ENCODE measurements at regions not wholly inside any gene's neighbourhood (a gene's known extent, or its start where the extent isn't known, plus 50 kb on each side); places are given as distances from the start of the nearest gene placed in this dataset.
"Not testable (repeated sequence)": the region's sequence is repeated elsewhere in the genome, so short reads cannot be mapped to it uniquely, and the experiment has no call there.

GRCh38 chr10:129207297-129207696, 259.7 kb upstream of the MGMT start:
- no peak overlapping the region for H3K4me3 ChIP-seq (ENCODE audit: low read length)
- TF ChIP-seq CTCF (IDR thresholded peaks at IDR 0.05; ENCODE audit: insufficient read depth, low read depth, low read length, missing control alignments), result no peak
- DNase-seq (ENCODE audit: low read depth), result no peak

- DNase-seq (ENCODE audit: low read depth), result no peak
- H3K4me3 ChIP-seq (ENCODE audit: low read length), result no peak overlapping the region
- TF ChIP-seq CTCF (IDR thresholded peaks at IDR 0.05; ENCODE audit: insufficient read depth, low read depth, low read length, missing control alignments), result no peak
Observed at GRCh38 chr10:129210876-129211275, 256.2 kb upstream of the MGMT start.

GRCh38 chr10:129213256-129213655, 253.8 kb upstream of the MGMT start:
- no peak for TF ChIP-seq CTCF (IDR thresholded peaks at IDR 0.05; ENCODE audit: insufficient read depth, low read depth, low read length, missing control alignments)
- no peak overlapping the region for H3K4me3 ChIP-seq (ENCODE audit: low read length)
- DNase-seq (ENCODE audit: low read depth), result no peak

GRCh38 chr10:129213996-129214395, 253.0 kb upstream of the MGMT start:
- not testable (repeated sequence) for DNase-seq (ENCODE audit: low read depth); H3K4me3 ChIP-seq (ENCODE audit: low read length)

- no peak overlapping the region for H3K4me3 ChIP-seq (ENCODE audit: low read length)
- no peak for TF ChIP-seq CTCF (IDR thresholded peaks at IDR 0.05; ENCODE audit: insufficient read depth, low read depth, low read length, missing control alignments)
- DNase-seq (ENCODE audit: low read depth), result no peak
Observed at GRCh38 chr10:129219364-129219763, 247.7 kb upstream of the MGMT start.

- TF ChIP-seq CTCF (IDR thresholded peaks at IDR 0.05; ENCODE audit: insufficient read depth, low read depth, low read length, missing control alignments), result no peak
- no peak for DNase-seq (ENCODE audit: low read depth)
- no peak overlapping the region for H3K4me3 ChIP-seq (ENCODE audit: low read length)
Observed at GRCh38 chr10:129222436-129222835, 244.6 kb upstream of the MGMT start.

- no peak for DNase-seq (ENCODE audit: low read depth)
- TF ChIP-seq CTCF (IDR thresholded peaks at IDR 0.05; ENCODE audit: insufficient read depth, low read depth, low read length, missing control alignments), result no peak
- H3K4me3 ChIP-seq (ENCODE audit: low read length), result no peak overlapping the region
Observed at GRCh38 chr10:129223363-129223762, 243.7 kb upstream of the MGMT start.

- no peak for DNase-seq (ENCODE audit: low read depth)
- no peak overlapping the region for H3K4me3 ChIP-seq (ENCODE audit: low read length)
- no peak for TF ChIP-seq CTCF (IDR thresholded peaks at IDR 0.05; ENCODE audit: insufficient read depth, low read depth, low read length, missing control alignments)
Observed at GRCh38 chr10:129224065-129224464, 243.0 kb upstream of the MGMT start.

Measured in epithelial cell of esophagus (primary cell).